ENCODE measurements at regions not wholly inside any gene's neighbourhood (a gene's known extent, or its start where the extent isn't known, plus 50 kb on each side); places are given as distances from the start of the nearest gene placed in this dataset.

- H3K27ac Mint-ChIP-seq (ENCODE audit: unreplicated experiment) = no peak overlapping the region
- peaks cover 11% of the 10 kb centered on the region for H3K4me1 Mint-ChIP-seq
- H3K36me3 Mint-ChIP-seq (ENCODE audit: low read depth) = no peaks in the 10 kb centered on the region
- no peak for TF ChIP-seq CTCF (conservative IDR thresholded peaks at IDR 0.05)
- DNase-seq (ENCODE audit: low read depth, low spot score) = no peak
- no peaks in the 10 kb centered on the region for H3K27me3 Mint-ChIP-seq (ENCODE audit: low read depth)
- no peaks in the 10 kb centered on the region for H3K9me3 Mint-ChIP-seq
- H3K4me3 Mint-ChIP-seq = no peak overlapping the region
Measured at GRCh38 chr1:182128502-182128901, 67.0 kb upstream of the ZNF648 start.

- DNase-seq (ENCODE audit: low read depth, low spot score) = no peak
- H3K4me1 Mint-ChIP-seq = peaks cover 12% of the 10 kb centered on the region
- H3K36me3 Mint-ChIP-seq (ENCODE audit: low read depth) = no peaks in the 10 kb centered on the region
- H3K4me3 Mint-ChIP-seq = no peak overlapping the region
- no peaks in the 10 kb centered on the region for H3K9me3 Mint-ChIP-seq
- H3K27me3 Mint-ChIP-seq (ENCODE audit: low read depth) = no peaks in the 10 kb centered on the region
- H3K27ac Mint-ChIP-seq (ENCODE audit: unreplicated experiment) = no peak overlapping the region
- no peak for TF ChIP-seq CTCF (conservative IDR thresholded peaks at IDR 0.05)
Measured at GRCh38 chr1:182127656-182128055, 66.1 kb upstream of the ZNF648 start.

DNA sequence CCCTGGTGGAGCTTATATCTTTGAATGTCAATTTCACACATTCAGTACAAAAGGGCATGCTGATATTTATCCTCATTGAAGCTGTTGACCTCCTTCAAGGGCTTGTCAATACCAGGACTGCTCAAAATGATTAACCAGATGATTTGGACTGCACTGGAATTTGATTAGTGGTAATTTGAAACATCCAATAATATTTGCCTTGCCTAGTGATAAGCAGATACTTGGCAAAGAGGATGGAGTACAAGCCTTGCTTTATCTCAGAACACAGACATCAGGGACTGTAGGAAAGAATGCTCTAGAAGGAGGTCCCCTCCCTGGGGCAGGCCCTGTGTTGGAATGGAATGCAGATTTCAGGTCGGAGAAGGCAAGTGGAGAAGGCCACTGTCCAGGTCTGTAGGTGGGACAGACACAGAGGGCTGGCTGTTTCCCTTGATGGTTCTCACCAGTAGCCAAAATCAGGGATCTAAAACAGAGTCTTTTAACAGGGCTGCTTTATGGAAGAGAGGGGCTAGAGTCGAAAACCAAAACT lies 64.8 kb upstream of the ZNF648 start:
- no peak for TF ChIP-seq CTCF (conservative IDR thresholded peaks at IDR 0.05)
- no peaks in the 10 kb centered on the region for H3K9me3 Mint-ChIP-seq
- H3K4me1 Mint-ChIP-seq = peaks cover 26% of the 10 kb centered on the region
- no peaks in the 10 kb centered on the region for H3K27me3 Mint-ChIP-seq (ENCODE audit: low read depth)
- H3K27ac Mint-ChIP-seq (ENCODE audit: unreplicated experiment) = no peak overlapping the region
- H3K4me3 Mint-ChIP-seq = no peak overlapping the region
- no peak for DNase-seq (ENCODE audit: low read depth, low spot score)
- no peaks in the 10 kb centered on the region for H3K36me3 Mint-ChIP-seq (ENCODE audit: low read depth)

DNA sequence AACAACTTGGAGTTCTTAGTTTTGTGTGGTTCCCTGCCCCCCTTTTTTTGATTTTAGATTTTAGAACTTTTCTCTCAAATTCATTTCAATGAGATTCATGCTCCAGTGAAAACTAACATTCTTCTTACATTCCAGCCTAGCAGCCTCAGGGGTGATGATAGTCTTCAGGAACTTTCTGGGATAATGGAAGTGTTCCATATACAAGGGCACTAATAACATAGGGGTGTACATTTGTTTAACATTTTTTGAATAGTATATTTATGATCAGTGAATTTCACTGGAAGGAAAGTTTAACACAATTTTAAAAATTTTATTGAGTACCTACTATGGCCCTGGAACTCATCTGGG lies 61.4 kb upstream of the ZNF648 start:
- no peak for TF ChIP-seq CTCF (conservative IDR thresholded peaks at IDR 0.05)
- H3K27me3 Mint-ChIP-seq (ENCODE audit: low read depth) = no peaks in the 10 kb centered on the region
- peaks cover 23% of the 10 kb centered on the region for H3K4me1 Mint-ChIP-seq
- H3K36me3 Mint-ChIP-seq (ENCODE audit: low read depth) = no peaks in the 10 kb centered on the region
- H3K9me3 Mint-ChIP-seq = no peaks in the 10 kb centered on the region
- DNase-seq (ENCODE audit: low read depth, low spot score) = no peak
- no peak overlapping the region for H3K27ac Mint-ChIP-seq (ENCODE audit: unreplicated experiment)
- no peak overlapping the region for H3K4me3 Mint-ChIP-seq

DNA sequence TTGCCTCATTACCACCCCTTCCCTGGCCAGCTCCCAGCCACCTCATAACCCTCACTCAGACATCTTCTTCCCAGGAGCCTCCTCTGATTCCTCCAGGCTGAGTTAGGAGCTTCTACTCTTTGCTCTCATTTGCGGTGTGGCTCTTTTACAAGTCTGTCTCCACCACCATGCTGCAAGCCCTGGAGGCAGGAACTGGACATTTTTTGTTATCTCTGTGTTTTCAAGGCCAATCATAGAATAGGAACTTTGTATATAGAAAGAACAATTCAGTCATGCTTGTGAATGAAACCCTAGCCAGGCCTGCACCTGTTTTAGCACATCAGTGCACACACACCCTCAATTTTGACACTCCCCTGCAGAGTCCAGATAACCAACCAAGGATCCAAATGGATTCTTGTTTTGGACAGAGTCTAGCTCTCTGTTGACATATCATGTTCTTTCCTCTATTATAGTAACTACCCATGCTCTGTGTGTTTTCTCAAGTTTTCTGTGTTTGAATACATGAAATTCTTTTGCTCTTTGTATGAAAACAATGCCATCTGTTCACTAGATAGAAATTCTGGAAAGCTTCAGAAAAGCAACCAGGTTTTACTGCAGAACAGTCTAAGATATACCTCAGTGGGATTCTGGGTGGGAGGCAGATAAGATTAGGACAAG lies 60.9 kb upstream of the ZNF648 start:
- TF ChIP-seq CTCF (conservative IDR thresholded peaks at IDR 0.05) = no peak
- Mint-ChIP-seq H3K27ac (ENCODE audit: unreplicated experiment) (no peak overlapping the region), H3K4me3 (no peak overlapping the region), H3K4me1 (peaks cover 23% of the 10 kb centered on the region), H3K36me3 (ENCODE audit: low read depth) (no peaks in the 10 kb centered on the region), H3K9me3 (no peaks in the 10 kb centered on the region), H3K27me3 (ENCODE audit: low read depth) (no peaks in the 10 kb centered on the region)
- no peak for DNase-seq (ENCODE audit: low read depth, low spot score)

All from neural crest cell (in vitro differentiated cells).